ENCODE measurements at regions not wholly inside any gene's neighbourhood (a gene's known extent, or its start where the extent isn't known, plus 50 kb on each side); places are given as distances from the start of the nearest gene placed in this dataset.

GRCh38 chr5:85741972-85742371 lies 875.8 kb upstream of the COX7C start:
- TF ChIP-seq TBL1XR1 (IDR thresholded peaks at IDR 0.05; ENCODE audit: low read length in 2 of 2) = no peak
- no peak for TF ChIP-seq CTCF (IDR thresholded peaks at IDR 0.05 in 2 of 3, conservative IDR thresholded peaks at IDR 0.05 in 1 of 3; ENCODE audit: insufficient read depth in 2 of 3, low read depth in 1 of 3, low read length in 3 of 3)
- TF ChIP-seq TAF1 (IDR thresholded peaks at IDR 0.05; ENCODE audit: control insufficient read depth, extremely low read depth, insufficient read depth, low read length, severe bottlenecking) = no peak
- TF ChIP-seq RBM25 (IDR thresholded peaks at IDR 0.05; ENCODE audit: low read depth, low read length, severe bottlenecking) = no peak
- no peak for TF ChIP-seq CREBBP (IDR thresholded peaks at IDR 0.05; ENCODE audit: low read depth, low read length)
- TF ChIP-seq ELF1 (tag; IDR thresholded peaks at IDR 0.05) = no peak
- TF ChIP-seq, protein P1, sequence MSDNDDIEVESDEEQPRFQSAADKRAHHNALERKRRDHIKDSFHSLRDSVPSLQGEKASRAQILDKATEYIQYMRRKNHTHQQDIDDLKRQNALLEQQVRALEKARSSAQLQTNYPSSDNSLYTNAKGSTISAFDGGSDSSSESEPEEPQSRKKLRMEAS (CRISPR knock-in tag; IDR thresholded peaks at IDR 0.05) = no peak
- TF ChIP-seq SMARCA4 (IDR thresholded peaks at IDR 0.05) = no peak
- no peak for TF ChIP-seq PPARD (CRISPR knock-in tag; IDR thresholded peaks at IDR 0.05)
- no peak for TF ChIP-seq EP300 (IDR thresholded peaks at IDR 0.05; ENCODE audit: low read length)
- TF ChIP-seq FOXJ3 (CRISPR knock-in tag; IDR thresholded peaks at IDR 0.05) = no peak
- no peak for TF ChIP-seq ZNF830 (CRISPR knock-in tag; IDR thresholded peaks at IDR 0.05)
- TF ChIP-seq PURB (CRISPR knock-in tag; IDR thresholded peaks at IDR 0.05; ENCODE audit: low read depth) = no peak
- TF ChIP-seq SETDB1 (IDR thresholded peaks at IDR 0.05; ENCODE audit: low read length) = no peak
